IPS DF 19.7 (cell line): ENCODE measurements at regions not wholly inside any gene's neighbourhood (a gene's known extent, or its start where the extent isn't known, plus 50 kb on each side); places are given as distances from the start of the nearest gene placed in this dataset.

Experiments used
- DNase-seq: peaks from one replicate; pipeline ENCODE4 v3.0.0-alpha.2; 2013; ENCODE audit warnings: low read depth, low spot score

DNA sequence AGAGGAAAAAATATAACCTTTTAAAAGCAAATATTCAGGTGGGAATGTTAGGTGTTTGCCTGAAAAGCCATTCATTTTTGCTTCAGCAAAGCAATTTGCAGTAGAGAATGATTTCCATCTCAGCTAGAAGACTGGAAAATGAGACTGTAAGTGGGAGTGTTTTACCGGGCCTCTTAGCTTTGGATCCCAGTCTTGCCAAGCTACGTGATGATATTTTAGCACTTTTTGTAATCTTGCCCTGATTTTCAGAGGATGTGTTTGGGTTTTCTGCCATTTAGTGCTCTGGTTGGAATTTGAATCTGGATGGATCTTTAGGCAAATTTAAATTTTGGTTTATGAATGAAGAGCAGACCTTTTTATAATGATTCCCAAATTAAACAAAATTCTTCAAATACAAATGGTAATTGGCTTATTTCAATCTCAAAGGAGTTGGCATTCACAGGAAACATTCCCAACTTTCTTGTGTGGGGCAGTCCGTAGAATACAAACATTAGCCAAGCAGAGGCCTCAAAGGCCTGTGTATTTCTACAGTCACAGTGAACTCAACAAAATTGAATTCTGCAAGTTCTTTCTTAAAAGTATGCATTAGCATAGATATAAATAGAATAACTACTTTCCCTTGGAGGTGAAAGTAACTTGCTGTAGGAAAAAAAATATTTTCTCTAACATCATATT is 646.4 kb downstream of the CDY2B start:
- DNase-seq = peak; percentile 28

DNA sequence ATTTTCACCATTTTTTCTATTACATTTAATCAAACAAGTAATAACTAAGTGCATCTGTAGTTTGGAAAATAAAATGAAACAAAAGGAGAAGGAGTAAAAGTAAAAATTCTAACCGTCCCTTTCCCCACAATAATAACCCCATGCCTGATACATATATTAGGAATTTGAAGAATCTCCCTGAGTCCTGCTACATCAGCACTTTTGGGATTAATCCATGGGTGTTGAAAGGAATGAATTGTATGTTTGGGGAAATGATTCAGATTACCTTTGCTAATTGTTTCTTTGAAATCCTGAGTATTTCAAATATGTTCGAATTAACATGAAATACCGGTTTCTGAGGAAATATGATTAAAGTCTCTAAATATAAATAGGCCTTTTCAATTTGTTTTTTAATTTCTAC is 648.0 kb downstream of the CDY2B start:
- no peak for DNase-seq

DNA sequence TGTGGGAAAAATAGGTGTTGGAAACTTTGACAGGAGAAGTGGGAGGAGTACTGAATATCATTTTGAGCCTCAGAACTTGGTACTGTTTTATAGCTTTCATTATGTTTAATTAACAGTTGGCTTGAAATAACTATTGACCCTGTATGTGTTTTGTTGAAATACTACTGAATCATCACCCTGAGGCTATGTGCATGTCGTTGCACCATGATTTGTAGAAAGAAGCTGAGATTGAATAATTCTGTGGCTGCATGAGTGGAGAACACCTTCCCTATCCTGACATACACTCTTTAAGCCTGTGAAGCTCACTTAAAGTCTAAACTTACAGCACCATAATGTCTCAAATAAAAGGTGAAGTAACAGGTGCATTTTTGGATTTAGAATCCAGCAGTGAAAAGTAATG is 656.5 kb downstream of the CDY2B start:
- DNase-seq = no peak

DNA sequence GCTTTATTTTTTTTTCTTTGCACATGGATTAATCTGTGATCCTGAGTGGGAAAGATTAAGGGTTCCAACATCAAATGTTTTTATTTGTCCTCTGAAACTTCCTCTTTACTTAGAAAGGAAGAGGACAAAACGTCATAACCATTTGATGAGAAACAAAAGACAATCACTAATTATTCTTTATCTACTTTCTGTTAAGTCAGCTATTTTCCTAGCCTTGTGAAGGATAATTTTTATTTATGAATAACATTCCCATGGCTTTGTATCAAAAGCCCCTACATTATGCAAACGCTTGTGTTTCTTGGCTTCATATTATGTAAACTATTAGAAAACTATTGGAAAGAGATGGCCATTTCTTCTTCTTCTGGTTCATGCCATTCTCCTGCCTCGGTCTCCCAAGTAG is 677.6 kb downstream of the CDY2B start:
- no peak for DNase-seq

DNA sequence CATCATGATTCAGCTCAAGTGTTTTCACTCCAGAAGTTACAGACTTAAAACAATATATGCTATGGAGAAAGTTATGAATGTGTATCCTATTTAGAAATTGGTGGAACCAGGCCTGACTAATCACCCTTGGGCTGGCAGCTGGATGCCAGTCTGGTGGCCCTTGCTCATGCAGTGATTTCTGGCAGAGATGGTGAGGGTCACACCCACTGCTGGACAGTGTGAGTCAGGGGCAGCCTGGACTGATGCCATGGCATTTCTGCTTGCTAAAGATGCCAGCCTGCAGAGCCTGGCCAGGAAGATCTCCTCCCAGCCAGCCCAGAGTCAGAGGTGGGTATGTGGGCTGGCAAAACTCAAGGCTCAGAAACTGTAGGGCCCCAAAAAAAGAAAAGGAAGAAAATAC is 695.7 kb downstream of the CDY2B start:
- no peak for DNase-seq

DNA sequence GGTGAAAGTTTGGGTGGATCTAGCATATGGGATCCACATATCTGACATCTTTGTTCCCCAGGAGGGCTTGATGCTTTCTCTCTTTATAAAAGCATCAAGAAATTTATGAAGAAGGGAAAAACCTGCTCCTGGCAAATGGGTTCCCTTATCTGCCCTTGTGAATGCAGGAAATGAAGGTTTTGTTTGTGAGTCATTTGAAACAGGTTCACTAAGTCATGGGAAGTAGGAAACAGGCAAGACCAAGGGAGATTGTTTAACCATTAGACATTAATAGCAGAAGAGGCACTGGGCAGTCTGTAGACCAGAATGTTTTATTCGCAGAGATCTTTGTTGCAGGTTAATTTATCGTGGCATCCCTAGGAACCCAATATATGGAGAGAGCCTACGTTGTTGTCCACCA is 713.1 kb downstream of the CDY2B start:
- DNase-seq = no peak

DNA sequence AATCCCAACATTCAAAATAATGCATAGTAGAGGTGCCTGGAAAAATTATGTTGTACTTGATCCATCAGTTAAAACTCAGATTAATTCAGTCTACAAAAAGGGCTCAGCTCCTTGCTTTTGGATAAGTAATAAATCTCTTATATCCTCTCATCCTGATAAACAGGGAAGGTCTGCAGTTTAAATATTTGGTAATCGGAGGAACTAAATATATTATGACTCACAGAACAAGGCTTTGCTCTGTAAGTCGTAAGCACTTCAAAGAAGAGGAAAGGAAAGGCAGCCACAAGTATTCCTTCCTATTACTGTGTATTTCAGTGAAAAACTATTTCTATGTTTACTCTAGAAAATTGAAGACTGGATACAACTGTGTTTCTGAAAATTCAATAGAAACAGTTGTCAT is 757.9 kb downstream of the CDY2B start:
- no peak for DNase-seq

DNA sequence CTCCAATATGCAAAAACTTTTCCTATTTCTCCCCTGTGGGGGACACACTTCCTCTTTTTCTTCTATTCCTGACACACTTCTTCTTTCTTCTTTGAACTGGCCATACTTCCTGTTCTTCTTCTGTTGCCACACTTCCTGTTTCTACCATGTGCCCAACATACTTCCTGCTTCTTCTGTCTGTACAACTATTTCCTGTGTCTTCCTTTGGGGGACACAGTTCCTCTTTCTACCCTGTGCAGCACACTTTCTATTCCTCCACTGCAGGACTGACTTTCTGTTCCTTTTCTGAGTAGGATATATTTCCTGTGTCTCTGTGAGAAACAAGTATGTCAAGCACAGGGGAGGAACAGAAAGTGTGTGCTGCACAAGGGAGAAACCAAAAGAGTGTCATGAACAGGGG is 794.7 kb downstream of the CDY2B start:
- DNase-seq = no peak

DNA sequence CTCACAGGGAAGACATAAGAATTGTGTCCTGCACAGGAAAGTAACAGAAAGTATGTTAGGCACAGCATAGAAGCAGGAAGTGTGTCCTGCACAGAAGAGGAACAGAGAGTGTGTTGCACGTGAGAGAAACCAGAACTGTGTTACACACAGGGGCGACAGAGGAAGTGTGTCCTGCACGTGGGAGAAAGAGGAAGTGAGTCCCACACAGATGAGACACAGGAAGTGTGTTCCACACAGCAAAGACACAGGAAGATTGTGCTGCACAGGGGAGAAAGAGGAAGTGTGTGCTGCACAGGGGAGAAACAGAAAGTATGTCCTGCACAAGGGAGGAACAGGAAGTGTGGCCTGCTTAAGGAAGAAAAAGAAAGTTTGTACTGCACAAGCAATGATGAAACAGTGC is 800.1 kb downstream of the CDY2B start:
- DNase-seq = no peak

DNA sequence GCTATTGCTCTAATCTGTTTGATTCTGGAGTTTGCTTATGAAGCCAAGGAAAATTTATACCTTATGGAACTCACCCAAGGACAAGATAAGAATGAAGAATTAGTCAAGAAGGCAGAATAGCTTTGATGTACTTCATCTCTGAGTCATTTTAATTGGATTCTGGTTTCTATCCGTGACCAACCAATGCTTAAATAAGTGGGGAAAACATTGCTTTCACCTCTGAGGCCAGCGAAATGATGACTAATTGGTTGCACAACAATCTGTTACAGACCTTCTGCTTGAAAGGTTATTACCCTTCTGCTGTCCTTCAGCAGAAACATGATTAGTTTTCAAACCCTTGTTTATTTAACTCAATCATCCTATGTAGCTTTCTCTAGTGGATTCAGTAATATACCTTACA is 812.7 kb downstream of the CDY2B start:
- no peak for DNase-seq

DNA sequence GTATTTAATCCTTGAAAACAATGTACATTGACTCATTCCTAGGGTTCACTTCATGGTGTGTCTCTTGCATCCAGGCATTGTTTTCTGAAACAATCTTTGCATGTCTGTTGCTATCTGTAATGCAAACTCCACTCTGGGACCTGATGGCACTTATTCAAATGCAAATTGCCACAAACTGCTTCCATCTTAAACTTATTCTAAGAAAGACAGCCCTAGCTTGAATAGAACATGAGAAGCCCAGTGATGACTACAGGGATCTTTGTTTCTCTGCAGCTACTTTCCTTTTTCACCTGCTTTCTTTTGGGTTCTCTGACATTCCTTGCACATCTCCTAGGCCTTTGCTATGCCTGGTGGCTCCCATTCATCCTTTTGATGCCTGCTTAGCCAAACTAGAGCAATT is 827.0 kb downstream of the CDY2B start:
- peak; percentile 59 for DNase-seq

DNA sequence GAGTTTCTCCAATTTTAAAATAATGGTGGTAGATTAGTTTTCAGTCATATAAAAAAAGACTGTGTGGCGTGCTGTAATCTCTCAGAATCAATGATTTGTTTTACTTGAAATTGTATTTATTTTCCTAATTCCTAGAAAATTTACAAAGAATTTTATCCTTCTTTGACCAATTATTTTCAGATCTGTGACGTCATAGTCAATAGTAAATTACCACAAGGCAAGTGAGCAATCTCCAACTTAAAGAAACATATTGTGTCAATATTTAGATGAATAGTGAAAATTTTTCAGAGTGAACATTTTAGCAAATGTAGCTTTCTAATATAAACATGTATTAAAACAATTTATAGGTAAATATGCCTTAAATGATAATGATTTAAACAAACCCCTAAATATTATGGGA is 829.6 kb downstream of the CDY2B start:
- DNase-seq = no peak

DNA sequence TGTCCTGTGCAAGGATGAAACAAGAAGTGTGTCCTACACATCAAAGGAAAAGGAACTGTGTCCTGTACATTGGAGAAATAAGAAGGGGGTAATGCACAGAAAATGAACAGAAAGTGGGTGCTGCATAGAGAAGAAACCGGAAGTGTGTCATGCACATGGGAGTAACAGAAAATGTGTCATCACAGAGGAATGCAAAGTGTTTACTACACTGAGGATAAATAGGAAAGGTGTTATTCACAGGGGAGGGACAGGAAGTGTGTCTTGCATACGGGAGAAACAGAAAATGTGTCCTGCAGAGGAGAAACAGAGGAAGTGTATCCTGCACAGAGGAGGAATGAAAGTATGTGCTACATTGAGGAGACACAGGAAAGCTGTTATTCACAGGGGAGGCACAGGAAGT is 834.9 kb downstream of the CDY2B start:
- no peak for DNase-seq

DNA sequence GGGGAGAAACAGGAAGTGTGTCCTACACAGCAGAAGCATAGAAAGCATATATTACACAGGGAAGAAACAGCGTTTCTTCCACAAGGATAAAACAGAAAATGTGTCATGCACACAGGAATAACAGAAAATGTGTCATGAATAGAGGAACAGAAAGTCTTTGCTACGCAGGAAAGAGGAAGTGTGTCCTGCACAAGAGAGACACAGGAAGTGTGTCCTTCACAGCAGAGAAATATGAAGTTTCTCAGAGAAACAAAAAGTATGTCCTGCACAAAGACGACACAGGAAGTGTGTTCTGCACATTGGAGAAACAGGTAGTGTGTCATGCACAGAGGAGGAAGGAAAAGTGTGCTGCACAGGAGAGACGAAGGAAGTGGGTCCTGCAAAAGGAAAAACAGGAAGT is 835.3 kb downstream of the CDY2B start:
- no peak for DNase-seq

DNA sequence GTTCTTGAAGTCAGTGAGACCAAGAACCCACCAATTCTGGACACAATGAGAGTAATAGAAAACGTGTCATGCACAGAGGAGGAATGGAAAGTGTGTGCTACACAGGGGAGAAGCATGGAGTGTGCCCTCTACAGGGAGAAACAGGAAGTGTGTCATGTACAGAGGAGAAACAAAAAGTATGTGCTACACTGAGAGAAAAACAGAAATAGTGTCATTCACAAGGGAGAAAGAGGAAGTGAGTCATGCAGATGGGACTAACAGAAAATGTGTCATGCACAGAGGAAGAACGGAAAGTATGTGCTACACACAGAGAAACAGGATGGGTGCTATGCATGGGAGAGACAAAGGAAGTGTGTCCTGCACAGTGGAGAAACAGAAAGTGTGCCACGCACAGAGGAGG is 835.7 kb downstream of the CDY2B start:
- no peak for DNase-seq

DNA sequence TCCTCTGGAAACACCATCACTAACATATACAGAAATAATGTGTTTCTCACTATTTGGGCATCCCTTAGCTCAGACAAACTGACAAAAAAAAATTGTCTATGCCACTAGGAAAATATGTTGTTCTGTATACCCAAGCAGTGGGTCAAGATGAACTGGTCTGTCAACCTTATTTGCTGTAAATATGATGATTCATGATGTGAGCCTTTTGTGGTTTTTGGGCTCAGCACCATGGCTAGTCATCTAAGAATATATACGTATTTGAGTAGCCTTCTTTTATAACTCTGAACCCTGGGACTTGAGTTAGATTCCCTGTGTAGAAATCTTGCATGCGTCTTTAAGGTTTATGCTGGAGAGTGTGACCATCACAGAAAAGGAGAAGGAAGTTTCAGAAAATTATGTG is 841.6 kb downstream of the CDY2B start:
- DNase-seq = no peak

DNA sequence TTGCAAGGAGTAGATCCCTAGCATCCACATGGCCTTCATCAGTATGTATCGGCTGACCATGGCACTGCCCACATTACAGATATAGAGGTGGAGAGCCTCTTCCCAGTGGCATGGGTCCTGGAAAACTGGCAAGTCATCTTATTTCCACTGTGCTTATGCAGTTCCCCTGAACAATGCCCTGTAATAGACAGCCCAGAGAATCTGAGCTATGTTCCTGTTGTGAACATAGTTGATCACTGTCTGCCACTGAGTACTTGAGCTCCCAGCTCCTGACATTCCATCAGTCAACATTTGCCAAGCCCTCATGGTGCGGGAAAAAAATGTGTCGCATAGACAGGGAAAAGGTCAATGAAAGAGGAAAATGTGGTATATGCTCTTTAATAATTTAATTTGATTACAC is 861.9 kb downstream of the CDY2B start:
- no peak for DNase-seq

DNA sequence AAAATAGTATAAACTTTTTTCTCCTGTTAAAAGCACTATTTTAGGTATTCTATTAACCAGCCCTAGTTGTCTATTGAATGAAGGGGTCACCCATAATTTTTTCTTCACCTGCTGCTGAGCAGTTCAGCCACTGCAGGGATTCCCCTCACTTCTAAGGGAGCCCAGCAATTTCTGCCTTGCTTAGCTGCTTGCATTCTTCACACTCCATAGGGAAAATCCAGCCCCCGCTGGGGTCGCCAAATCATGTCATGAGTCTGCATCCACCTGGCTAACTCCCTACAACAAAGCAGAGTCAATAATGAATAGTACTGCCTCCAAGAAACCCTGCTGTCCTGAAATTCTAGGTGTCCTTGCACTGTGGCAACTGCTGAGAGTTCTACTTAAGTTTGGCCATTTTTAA is 886.5 kb downstream of the CDY2B start:
- no peak for DNase-seq

DNA sequence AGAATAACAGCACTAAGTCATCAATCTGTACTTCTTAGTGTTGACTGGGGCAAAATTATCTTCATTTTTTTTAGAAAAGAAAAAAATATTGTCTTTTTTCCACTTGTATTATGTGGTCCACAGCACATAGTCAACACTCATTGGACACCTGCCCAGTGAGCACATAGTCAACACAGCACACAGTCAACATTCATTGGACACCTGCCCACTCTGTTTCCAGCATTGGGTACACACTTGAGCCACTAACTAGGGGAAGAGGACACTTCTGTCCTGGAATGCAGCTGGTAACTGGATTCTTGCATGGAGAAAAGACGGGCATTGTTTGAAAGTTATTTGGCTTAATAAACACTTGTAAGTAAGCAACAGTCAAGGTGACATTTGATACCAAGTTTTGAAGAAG is 898.2 kb downstream of the CDY2B start:
- no peak for DNase-seq

DNA sequence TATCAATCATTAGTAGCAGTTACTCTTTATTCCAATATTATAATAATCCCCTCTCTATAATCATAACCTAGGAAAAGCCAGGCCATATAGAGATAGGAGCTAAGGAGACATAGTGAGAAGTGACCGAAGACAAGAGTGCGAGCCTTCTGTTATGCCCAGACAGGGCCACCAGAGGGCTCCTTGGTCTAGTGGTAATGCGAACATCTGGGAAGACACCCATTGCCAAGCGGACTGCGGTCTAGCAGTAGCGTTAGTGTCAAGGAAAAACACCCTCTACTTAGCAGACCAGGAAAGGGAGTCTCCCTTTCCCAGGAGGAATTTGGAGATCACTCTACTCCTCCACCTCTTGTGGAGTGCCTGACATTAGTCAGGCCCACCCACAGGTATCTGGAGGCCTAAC is 920.9 kb downstream of the CDY2B start:
- peak; percentile 0 for DNase-seq

DNA sequence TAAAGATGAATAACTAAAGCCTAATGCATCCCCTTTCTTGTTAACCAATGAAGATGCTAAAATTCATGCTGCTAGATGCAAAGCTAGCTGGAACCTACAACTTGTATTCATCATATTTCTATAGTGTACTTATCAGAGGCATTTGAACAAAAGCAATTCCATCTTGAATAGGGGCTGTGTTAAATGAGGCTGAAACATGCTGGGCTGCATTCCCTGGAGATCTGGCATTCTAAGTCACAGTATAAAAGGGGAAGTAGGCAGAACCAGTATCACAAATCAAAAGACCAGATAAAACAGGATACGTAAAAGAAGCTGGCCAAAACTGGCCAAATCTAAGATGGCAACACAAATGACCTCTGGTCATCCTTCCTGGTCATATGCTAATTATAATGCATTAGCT is 932.8 kb downstream of the CDY2B start:
- DNase-seq = no peak
